SHP77 (cell line): ENCODE measurements at regions not wholly inside any gene's neighbourhood (a gene's known extent, or its start where the extent isn't known, plus 50 kb on each side); places are given as distances from the start of the nearest gene placed in this dataset.
"Not testable (repeated sequence)": the region's sequence is repeated elsewhere in the genome, so short reads cannot be mapped to it uniquely, and the experiment has no call there.

Experiments used
- DNase-seq, 2 experiments: peaks; one replicate each; lab custom pipeline; 2025; lab: John Stamatoyannopoulos, UW

GRCh38 chr4:114435116-114435515 is 163.5 kb upstream of the UGT8 start:
- DNase-seq: no peak

GRCh38 chr4:114442856-114443255 is 155.8 kb upstream of the UGT8 start:
- no peak for DNase-seq

GRCh38 chr4:114444211-114444610 is 154.4 kb upstream of the UGT8 start:
- DNase-seq: no peak

- DNase-seq: not testable (repeated sequence)
Observed at GRCh38 chr4:114447963-114448516, 150.6 kb upstream of the UGT8 start.

- no peak for DNase-seq
Observed at GRCh38 chr4:114458728-114459127, 139.9 kb upstream of the UGT8 start.

GRCh38 chr4:114464726-114465272 is 133.8 kb upstream of the UGT8 start:
- no peak for DNase-seq

GRCh38 chr4:114465766-114466165 is 132.8 kb upstream of the UGT8 start:
- DNase-seq: no peak

GRCh38 chr4:114466299-114466698 is 132.3 kb upstream of the UGT8 start:
- no peak for DNase-seq

GRCh38 chr4:114472269-114473032 is 126.2 kb upstream of the UGT8 start:
- no peak for DNase-seq

GRCh38 chr4:114474188-114474800 is 124.3 kb upstream of the UGT8 start:
- DNase-seq: no peak

GRCh38 chr4:114476310-114476709 is 122.3 kb upstream of the UGT8 start:
- no peak for DNase-seq

GRCh38 chr4:114479595-114479994 is 119.0 kb upstream of the UGT8 start:
- no peak for DNase-seq

- no peak for DNase-seq
Observed at GRCh38 chr4:114481856-114482255, 116.8 kb upstream of the UGT8 start.

GRCh38 chr4:114487101-114487500 is 111.5 kb upstream of the UGT8 start:
- no peak for DNase-seq

- no peak for DNase-seq
Observed at GRCh38 chr4:114488301-114488982, 110.2 kb upstream of the UGT8 start.

GRCh38 chr4:114494246-114494803 is 104.3 kb upstream of the UGT8 start:
- DNase-seq: no peak

GRCh38 chr4:114495471-114495928 is 103.1 kb upstream of the UGT8 start:
- no peak for DNase-seq

GRCh38 chr4:114497116-114497515 is 101.5 kb upstream of the UGT8 start:
- DNase-seq: no peak

- no peak for DNase-seq
Observed at GRCh38 chr4:114509340-114509739, 89.3 kb upstream of the UGT8 start.

- no peak for DNase-seq
Observed at GRCh38 chr4:114512595-114513295, 85.9 kb upstream of the UGT8 start.

- DNase-seq: no peak
Observed at GRCh38 chr4:114519368-114519767, 79.2 kb upstream of the UGT8 start.
